NCI-H1694 treated with DMSO at 0.1 percent for 48 hours (cell line): ENCODE measurements at regions not wholly inside any gene's neighbourhood (a gene's known extent, or its start where the extent isn't known, plus 50 kb on each side); places are given as distances from the start of the nearest gene placed in this dataset.
"Not testable (repeated sequence)": the region's sequence is repeated elsewhere in the genome, so short reads cannot be mapped to it uniquely, and the experiment has no call there.

Experiments used
- DNase-seq: peaks from one replicate; lab custom pipeline; 2025; lab: John Stamatoyannopoulos, UW

GRCh38 chr2:111620281-111620680 is 263.7 kb downstream of the ANAPC1 start:
- DNase-seq: no peak

DNA sequence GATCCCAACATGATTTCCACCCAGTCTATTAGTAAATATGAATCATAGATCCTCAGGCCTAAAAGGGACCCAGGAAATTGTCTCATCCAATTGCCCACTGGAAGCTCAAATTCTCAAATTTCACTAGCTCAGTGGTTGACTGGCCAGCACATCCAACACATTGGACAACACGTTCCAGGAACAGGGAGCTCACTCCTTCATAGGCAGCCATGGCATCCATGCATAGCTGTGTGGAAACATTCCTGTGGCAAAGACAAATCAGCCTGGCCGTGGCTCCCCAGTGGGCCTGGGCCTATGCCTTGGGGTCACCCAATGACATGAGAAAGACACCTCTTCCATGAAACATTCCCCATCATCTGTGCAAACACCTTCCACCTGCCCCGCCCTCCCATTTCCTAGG is 261.1 kb downstream of the ANAPC1 start:
- no peak for DNase-seq

GRCh38 chr2:111623380-111623779 is 260.6 kb downstream of the ANAPC1 start:
- DNase-seq: no peak

- no peak for DNase-seq
Measured at GRCh38 chr2:111624411-111625156, 259.4 kb downstream of the ANAPC1 start.

GRCh38 chr2:111625157-111625537 is 258.8 kb downstream of the ANAPC1 start:
- DNase-seq: not testable (repeated sequence)

DNA sequence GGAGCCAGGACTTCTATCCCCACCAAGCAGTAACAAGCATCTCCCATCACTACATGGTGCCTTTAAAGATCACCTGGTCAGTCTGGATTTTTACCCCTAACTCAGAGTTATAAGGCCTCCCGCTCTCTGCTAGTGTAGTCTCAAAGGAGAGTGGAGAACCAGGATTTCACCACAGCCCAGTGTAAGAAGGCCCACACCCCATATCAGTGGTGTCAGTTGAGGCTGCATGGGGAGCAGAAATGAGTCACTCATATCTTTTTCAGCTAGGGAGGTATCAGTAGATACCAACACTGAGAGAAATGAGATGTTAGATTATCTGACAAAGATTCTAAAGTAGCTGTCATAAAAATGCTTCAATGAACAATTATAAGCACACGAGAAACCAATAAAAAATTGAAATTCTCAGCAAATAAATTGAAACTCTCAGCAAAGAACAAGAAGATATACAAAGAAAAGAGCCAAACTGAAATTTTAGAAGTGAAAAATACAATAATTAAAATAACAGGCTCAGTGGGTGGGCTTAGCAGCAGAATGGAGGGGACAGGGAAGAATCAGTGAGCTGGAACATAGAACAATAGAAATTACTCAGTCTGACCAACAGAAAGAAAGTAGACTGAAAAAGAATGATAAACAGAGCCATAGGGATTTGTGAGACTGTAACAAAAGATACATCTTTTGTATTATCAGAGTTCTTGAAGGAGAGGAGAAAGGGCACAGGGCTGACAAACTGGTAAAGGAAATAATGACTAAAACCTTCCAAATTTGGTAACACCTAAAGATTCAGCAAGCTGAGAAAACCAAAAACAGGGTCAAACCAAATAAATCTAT is 257.7 kb downstream of the ANAPC1 start:
- no peak for DNase-seq

DNA sequence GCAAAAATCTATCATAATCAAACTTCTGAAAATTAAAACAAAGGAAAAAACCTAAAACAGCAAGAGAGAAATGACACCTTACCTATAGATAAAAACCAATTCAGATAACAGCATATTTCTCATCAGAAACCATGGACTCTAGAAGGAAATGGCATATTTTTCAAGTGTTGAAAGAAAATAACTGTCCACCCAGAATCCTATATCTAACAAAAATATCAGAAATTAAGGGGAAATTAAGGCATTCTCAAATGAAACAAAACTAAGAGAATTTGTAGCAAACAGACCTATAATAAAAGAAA is 257.2 kb downstream of the ANAPC1 start:
- no peak for DNase-seq

- DNase-seq: no peak
Measured at GRCh38 chr2:111627256-111627655, 256.7 kb downstream of the ANAPC1 start.

- DNase-seq: no peak
Measured at GRCh38 chr2:111628221-111628620, 255.8 kb downstream of the ANAPC1 start.

DNA sequence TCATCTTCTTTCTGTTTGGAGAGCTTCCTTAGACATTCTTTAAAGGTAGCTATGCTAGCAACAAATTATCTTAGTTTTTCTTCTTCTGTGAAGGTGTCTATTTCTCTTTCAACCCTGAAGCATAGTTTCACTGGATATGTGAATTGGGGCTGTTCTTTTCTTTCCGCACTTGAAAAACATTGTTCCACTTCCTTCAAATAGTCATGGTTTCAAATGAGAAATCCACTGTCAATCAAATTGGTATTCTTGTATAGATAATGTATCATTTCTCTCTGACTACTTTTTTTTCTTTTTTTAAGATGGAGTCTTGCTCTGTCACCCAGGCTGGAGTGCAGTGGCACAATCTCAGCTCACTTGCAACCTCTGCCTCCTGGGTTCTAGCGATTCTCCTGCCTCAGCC is 254.0 kb downstream of the ANAPC1 start:
- DNase-seq: no peak

GRCh38 chr2:111632661-111633060 is 251.3 kb downstream of the ANAPC1 start:
- no peak for DNase-seq

GRCh38 chr2:111633189-111633588 is 250.8 kb downstream of the ANAPC1 start:
- no peak for DNase-seq

GRCh38 chr2:111633643-111634042 is 250.3 kb downstream of the ANAPC1 start:
- DNase-seq: no peak

- DNase-seq: no peak
Measured at GRCh38 chr2:111634050-111634794, 249.8 kb downstream of the ANAPC1 start.

DNA sequence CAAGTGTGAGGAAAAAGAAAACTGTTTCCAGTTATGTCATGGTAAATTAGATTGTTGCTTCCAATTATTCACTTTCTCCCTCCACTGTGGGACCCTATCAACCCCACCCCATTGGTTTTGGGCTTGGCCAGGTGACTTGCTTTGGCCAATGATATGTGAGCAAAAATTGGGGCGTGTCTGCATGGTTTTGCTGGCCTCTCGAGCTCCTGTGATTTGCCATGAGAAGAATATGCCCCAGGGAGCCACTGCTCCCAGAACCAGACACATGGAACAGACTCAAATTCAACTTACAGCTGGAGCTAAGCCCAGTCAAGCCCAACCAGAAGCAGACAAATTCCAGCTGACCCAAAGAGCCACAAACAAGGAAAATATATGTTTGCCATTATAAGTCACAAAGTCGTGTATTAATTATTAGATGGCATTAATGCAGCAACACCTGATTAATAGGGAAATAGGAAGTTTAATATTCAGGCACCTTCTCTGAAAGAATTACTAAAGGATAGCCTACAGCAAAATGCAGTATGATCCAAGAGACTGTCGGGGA is 248.9 kb downstream of the ANAPC1 start:
- no peak for DNase-seq

DNA sequence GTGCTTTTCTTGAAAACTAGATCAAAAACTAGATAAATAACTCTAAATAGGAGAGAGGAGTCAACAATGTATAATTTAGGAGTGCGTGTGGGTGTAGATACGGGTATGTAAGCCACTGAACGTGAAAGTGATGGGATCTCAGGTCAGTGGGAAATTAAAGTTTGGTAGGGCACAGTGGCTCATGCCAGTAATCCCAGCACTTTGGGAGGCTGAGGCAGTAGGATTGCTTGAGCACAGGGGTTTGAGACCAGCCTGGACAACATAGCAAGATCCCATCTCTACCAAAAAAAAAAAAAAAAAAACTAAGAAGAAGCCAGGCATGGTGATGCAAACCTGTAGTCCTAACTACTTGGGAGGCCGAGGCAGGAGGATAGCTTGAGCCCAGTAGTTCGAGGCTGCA is 247.1 kb downstream of the ANAPC1 start:
- DNase-seq: no peak

DNA sequence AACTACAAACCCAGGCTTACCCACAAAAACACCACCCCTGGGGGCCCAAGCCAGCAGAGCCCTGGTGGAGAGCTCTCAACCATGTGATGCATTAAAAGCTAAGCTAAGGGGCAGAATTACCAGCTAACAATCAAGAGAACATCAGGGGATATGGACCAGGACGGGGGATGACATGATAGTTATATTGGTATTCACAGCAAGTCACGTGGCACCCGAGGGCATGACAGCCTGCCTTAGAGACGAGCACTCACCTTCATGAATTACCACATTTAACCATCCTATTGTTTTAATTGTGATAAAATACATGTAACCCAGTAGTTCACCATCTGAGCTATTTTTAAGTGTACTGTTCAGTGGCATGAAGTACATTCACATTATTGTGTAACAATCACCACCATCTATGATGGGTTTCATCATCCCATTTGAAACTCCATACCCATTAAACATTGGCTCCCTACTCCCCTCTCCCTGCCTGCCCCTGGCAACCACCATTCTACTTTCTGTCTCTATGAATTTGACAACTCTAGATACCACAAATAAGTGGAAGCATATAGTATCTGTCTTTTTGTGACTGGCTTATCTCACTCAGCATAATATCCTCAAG is 245.6 kb downstream of the ANAPC1 start:
- no peak for DNase-seq

DNA sequence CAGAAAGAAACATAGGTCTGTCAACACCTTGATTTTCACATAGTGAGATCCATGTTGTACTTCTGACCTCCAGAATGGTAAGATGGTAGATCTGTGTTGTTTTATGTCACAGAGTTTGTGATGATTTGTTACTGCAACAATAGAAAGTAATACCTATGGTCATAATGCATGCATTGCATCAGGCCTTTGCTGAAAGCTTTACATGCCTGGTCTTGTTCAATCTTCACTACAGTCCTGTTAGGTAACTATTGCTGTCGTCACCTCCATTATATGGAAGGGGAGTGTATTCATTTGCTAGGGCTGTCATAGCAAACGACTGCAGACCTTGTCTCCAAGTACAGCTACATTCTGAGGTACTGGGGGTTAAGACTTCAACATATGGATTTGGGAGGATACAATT is 243.5 kb downstream of the ANAPC1 start:
- no peak for DNase-seq

- no peak for DNase-seq
Measured at GRCh38 chr2:111642586-111643327, 241.2 kb downstream of the ANAPC1 start.

DNA sequence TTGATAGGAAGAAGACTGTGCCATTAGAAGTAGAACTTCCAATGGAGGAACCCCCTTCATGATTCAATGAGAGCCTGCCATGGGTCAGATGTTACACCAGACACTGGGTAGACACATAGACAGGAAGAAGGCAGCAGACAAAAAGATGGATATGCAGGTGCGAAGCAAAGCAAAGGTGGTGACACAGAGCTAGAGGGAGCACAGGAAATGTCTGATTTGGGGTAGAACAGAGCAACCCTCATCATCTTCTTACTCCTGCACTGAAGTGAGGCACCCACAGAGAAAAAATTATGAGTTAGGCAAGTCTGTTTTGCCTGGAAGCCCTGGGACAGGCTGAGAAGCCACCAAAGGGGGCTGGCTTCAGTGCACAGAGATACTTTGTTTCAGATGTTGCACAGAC is 240.2 kb downstream of the ANAPC1 start:
- no peak for DNase-seq

- DNase-seq: no peak
Measured at GRCh38 chr2:111647359-111647758, 236.6 kb downstream of the ANAPC1 start.

DNA sequence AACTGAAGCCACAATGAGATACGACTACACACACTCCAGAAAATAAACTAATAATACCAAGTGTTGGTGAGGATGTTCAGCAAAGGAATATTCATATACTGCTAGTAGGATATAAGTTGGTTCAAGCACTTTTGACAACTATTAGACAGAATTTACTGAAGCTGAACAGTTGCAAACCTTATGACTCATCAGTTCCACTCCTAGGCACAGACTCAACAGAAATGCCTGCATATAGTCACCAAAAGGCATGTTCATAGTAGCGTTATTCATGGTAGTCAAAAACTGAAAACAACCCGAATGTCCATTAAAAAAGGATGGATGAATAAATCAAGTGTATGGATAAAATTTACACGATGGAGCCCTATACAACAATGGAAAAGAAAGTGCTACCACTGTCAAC is 232.0 kb downstream of the ANAPC1 start:
- no peak for DNase-seq
